HCT116 (cell line): ENCODE measurements at regions not wholly inside any gene's neighbourhood (a gene's known extent, or its start where the extent isn't known, plus 50 kb on each side); places are given as distances from the start of the nearest gene placed in this dataset.

Experiments used
- ATAC-seq: fragments of 200-7000 bp; cut with Tn5 transposase; 2 replicates; pipeline ENCODE4 v1.9.1; 2020; ENCODE audit warnings: mild to moderate bottlenecking, moderate library complexity
- BruUV-seq: library from RNA; stranded (reverse); fragments of 400-500 nt; replicated peaks from 2 replicates; lab custom pipeline; 2021; lab: Mats Ljungman, UMichigan
- CTCF ChIA-PET: fragments of 300-600 bp; sonication (Branson Sonifier 250); formaldehyde crosslinking; loops from one replicate; lab custom pipeline; 2021; ENCODE audit warnings: antibody characterized with exemption; lab: Charles Lee
- POLR2A ChIA-PET: fragments of 300-600, 350-600 bp; sonication (Branson Sonifier 250); formaldehyde crosslinking; loops from one replicate; lab custom pipeline; 2021; ENCODE audit warnings: antibody characterized with exemption; lab: Charles Lee
- RAD21 ChIA-PET, 2 experiments: fragments of 300-600 bp; sonication (Branson Sonifier 250); formaldehyde crosslinking; loops; one replicate each; lab custom pipeline; 2023; ENCODE audit warnings: low total read pairs in 2 of 2; ENCODE audit not compliant: uncharacterized antibody in 2 of 2, unreplicated experiment in 2 of 2, low non-redundant PET in 1 of 2; lab: Charles Lee
- DNase-seq: peaks from one replicate; pipeline ENCODE4 v3.0.0-alpha.2; 2010; ENCODE audit warnings: low read depth, low spot score
- H2AFZ ChIP-seq: fragments of 200-600 bp; shearing (Covaris generic), sonication (generic); 2 replicates; pipeline ENCODE4 v1.6.1; 2017; ENCODE audit warnings: low read depth, mixed run types, mixed read lengths, antibody characterized with exemption, low read length; ENCODE audit not compliant: poor library complexity, severe bottlenecking
- H3K27ac ChIP-seq: 2 replicates; pipeline ENCODE4 v1.5.1; 2012; ENCODE audit warnings: low read depth, low read length
- H3K27me3 ChIP-seq: fragments of 200-600 bp; sonication (generic); 2 replicates; pipeline ENCODE4 v1.6.1; 2016; ENCODE audit warnings: mixed run types, low read length, mixed read lengths; ENCODE audit not compliant: insufficient read depth
- H3K36me3 ChIP-seq, 2 experiments: fragments of 200-500 bp in 1 of 2; fragments of 200-600 bp in 1 of 2; sonication (Bioruptor generic) in 1 of 2; sonication (generic) in 1 of 2; 2 replicates each; pipeline versions ENCODE4 v1.5.1 to v1.6.1; 2014 to 2016; ENCODE audit warnings: low read length in 2 of 2, inconsistent platforms in 1 of 2, mixed read lengths in 1 of 2, mixed run types in 1 of 2; ENCODE audit not compliant: insufficient read depth in 2 of 2, control insufficient read depth in 1 of 2
- H3K4me1 ChIP-seq, 2 experiments: fragments of 200-600 bp in 1 of 2; sonication (generic) in 1 of 2; 2 replicates each; pipeline versions ENCODE4 v1.5.1 to v1.6.1; 2012 to 2017; ENCODE audit warnings: low read length in 2 of 2, inconsistent platforms in 1 of 2, mild to moderate bottlenecking in 1 of 2, mixed read lengths in 1 of 2, mixed run types in 1 of 2, moderate library complexity in 1 of 2; ENCODE audit not compliant: insufficient read depth in 2 of 2, control insufficient read depth in 1 of 2
- H3K4me2 ChIP-seq: fragments of 200-600 bp; sonication (generic); 2 replicates; pipeline ENCODE4 v1.6.1; 2017; ENCODE audit warnings: mixed run types, low read length, mixed read lengths
- H3K4me3 ChIP-seq, 2 experiments: fragments of 200-600 bp in 1 of 2; sonication (generic) in 1 of 2; replicated peaks in 1 of 2; 2 replicates each; pipeline ENCODE4 v1.5.1; 2011 to 2016; ENCODE audit warnings: low read length in 2 of 2, control low read depth in 1 of 2, low read depth in 1 of 2, mild to moderate bottlenecking in 1 of 2, mixed read lengths in 1 of 2, mixed run types in 1 of 2
- H3K79me2 ChIP-seq: fragments of 200-600 bp; sonication (generic); 2 replicates; pipeline ENCODE4 v1.6.1; 2017; ENCODE audit warnings: mild to moderate bottlenecking, mixed run types, low read length, moderate library complexity, mixed read lengths; ENCODE audit not compliant: insufficient read depth
- H3K9ac ChIP-seq: fragments of 200-600 bp; sonication (generic); 2 replicates; pipeline ENCODE4 v1.6.1; 2016; ENCODE audit warnings: low read length, mixed read lengths
- H3K9me2 ChIP-seq: fragments of 200-600 bp; sonication (generic), shearing (Covaris generic); 2 replicates; pipeline ENCODE4 v1.6.1; 2017; ENCODE audit warnings: mixed run types, mild to moderate bottlenecking, moderate library complexity; ENCODE audit not compliant: insufficient read depth
- H3K9me3 ChIP-seq, 2 experiments: fragments of 200-500 bp in 1 of 2; fragments of 200-600 bp in 1 of 2; sonication (Bioruptor generic) in 1 of 2; sonication (generic) in 1 of 2; 2 replicates each; pipeline ENCODE4 v1.6.1; 2014 to 2017; ENCODE audit warnings: low read length in 2 of 2, mixed read lengths in 2 of 2, inconsistent platforms in 1 of 2, low read depth in 1 of 2, mild to moderate bottlenecking in 1 of 2, mixed run types in 1 of 2, moderate library complexity in 1 of 2; ENCODE audit not compliant: control insufficient read depth in 1 of 2, insufficient read depth in 1 of 2
- H4K20me1 ChIP-seq: fragments of 200-600 bp; sonication (generic), shearing (Covaris generic); 2 replicates; pipeline ENCODE4 v1.6.1; 2017; ENCODE audit warnings: mixed run types, mild to moderate bottlenecking, moderate library complexity; ENCODE audit not compliant: insufficient read depth
- ATF3 ChIP-seq: IDR thresholded peaks from 2 replicates; pipeline ENCODE4 v1.6.1; 2012
- CBX3 ChIP-seq: IDR thresholded peaks from 2 replicates; pipeline ENCODE4 v1.6.1; 2012; ENCODE audit warnings: low read depth
- CEBPB ChIP-seq: IDR thresholded peaks from 2 replicates; pipeline ENCODE4 v1.6.1; 2012; ENCODE audit warnings: low read depth
- CTCF ChIP-seq, 3 experiments: fragments of 200-600 bp in 1 of 3; sonication (generic) in 1 of 3; IDR thresholded peaks in 2 of 3; conservative IDR thresholded peaks in 1 of 3; 2 replicates each; pipeline ENCODE4 v1.5.1; 2012 to 2017; ENCODE audit warnings: low read depth in 2 of 3, low read length in 2 of 3, antibody characterized with exemption in 1 of 3, borderline replicate concordance in 1 of 3, control low read depth in 1 of 3, mild to moderate bottlenecking in 1 of 3, mixed read lengths in 1 of 3, mixed run types in 1 of 3, moderate library complexity in 1 of 3; ENCODE audit not compliant: insufficient read depth in 1 of 3
- ELF1 ChIP-seq: IDR thresholded peaks from 2 replicates; pipeline ENCODE4 v1.6.1; 2012; ENCODE audit warnings: low read depth, borderline replicate concordance
- EZH2phosphoT487 ChIP-seq: fragments of 200-600 bp; IDR thresholded peaks from 2 replicates; pipeline ENCODE4 v1.6.1; 2018; ENCODE audit warnings: antibody characterized with exemption, borderline replicate concordance
- FOSL1 ChIP-seq: IDR thresholded peaks from 2 replicates; pipeline ENCODE4 v1.6.1; 2012; ENCODE audit warnings: low read depth
- JUND ChIP-seq: IDR thresholded peaks from 2 replicates; pipeline ENCODE4 v1.6.1; 2012
- MAX ChIP-seq: IDR thresholded peaks from 2 replicates; pipeline ENCODE4 v1.6.1; 2012
- POLR2A ChIP-seq: IDR thresholded peaks from 2 replicates; pipeline ENCODE4 v1.7.0; 2011; ENCODE audit warnings: borderline replicate concordance; ENCODE audit not compliant: insufficient read depth, insufficient read length; ENCODE audit errors: extremely low read depth
- RAD21 ChIP-seq: IDR thresholded peaks from 2 replicates; pipeline ENCODE4 v1.6.1; 2012; ENCODE audit warnings: low read depth, mild to moderate bottlenecking
- REST ChIP-seq: IDR thresholded peaks from 2 replicates; pipeline ENCODE4 v1.6.1; 2012; ENCODE audit warnings: low read depth
- SIN3A ChIP-seq: IDR thresholded peaks from 2 replicates; pipeline ENCODE4 v1.6.1; 2012; ENCODE audit warnings: low read depth
- SP1 ChIP-seq: IDR thresholded peaks from 2 replicates; pipeline ENCODE4 v1.6.1; 2012; ENCODE audit warnings: low read depth
- SRF ChIP-seq: IDR thresholded peaks from 2 replicates; pipeline ENCODE4 v1.6.1; 2012; ENCODE audit warnings: low read depth
- YY1 ChIP-seq: IDR thresholded peaks from 2 replicates; pipeline ENCODE4 v1.6.1; 2011; ENCODE audit warnings: low read length, low read depth, moderate library complexity, mild to moderate bottlenecking; ENCODE audit not compliant: insufficient replicate concordance; ENCODE audit errors: extremely low read depth
- ZFX ChIP-seq: fragments of 450-650 bp; IDR thresholded peaks from 2 replicates; pipeline ENCODE4 v1.6.1; 2017
- ZNF274 ChIP-seq: fragments of 200-500 bp; sonication (Bioruptor generic); IDR thresholded peaks from 2 replicates; pipeline ENCODE4 v1.6.1; 2014; ENCODE audit warnings: mild to moderate bottlenecking, low read depth, low read length, inconsistent platforms
- intact Hi-C: fragments of 100-400 bp; cut with micrococcal nuclease; formaldehyde crosslinking; loops from 2 replicates; pipeline ENCODE4 v1.10.0; 2022

GRCh38 chr1:48077795-48078222 is 80.6 kb upstream of the TRABD2B start:
- ChIA-PET RAD21 (no interaction called here), POLR2A (no interaction called here), CTCF (interaction anchor here (1.1 kb wide), 1 partner anchor 16 kb away, joined by 3 read pairs; no protein-coding TSS in a partner anchor)
- Histone ChIP-seq H3K9me3 (no peaks in the 10 kb centered on the region), H3K27ac (no peak overlapping the region), H3K4me2 (no peak overlapping the region), H3K9me2 (no peaks in the 10 kb centered on the region), H3K4me1 (no peaks in the 10 kb centered on the region), H3K27me3 (peaks cover 21% of the 10 kb centered on the region; the same call in 1 of the 2 replicates), H4K20me1 (no peaks in the 10 kb centered on the region), H3K36me3 (no peaks in the 10 kb centered on the region), H3K79me2 (no peaks in the 10 kb centered on the region), H2AFZ (no peak overlapping the region), H3K4me3 (no peak overlapping the region), H3K9ac (no peak overlapping the region)
- ATAC-seq, result no peak
- DNase-seq, result no peak
- intact Hi-C loops, result no loop called here
- TF ChIP-seq YY1, result no peak
- no peak for TF ChIP-seq REST
- TF ChIP-seq SP1, result no peak
- TF ChIP-seq ELF1, result no peak
- TF ChIP-seq RAD21, result no peak
- TF ChIP-seq FOSL1, result no peak
- TF ChIP-seq CEBPB, result no peak
- TF ChIP-seq ZFX, result no peak
- no peak for TF ChIP-seq CBX3
- TF ChIP-seq MAX, result no peak
- TF ChIP-seq ZNF274, result no peak
- TF ChIP-seq CTCF (IDR thresholded peaks at IDR 0.05 in 2 of 3, conservative IDR thresholded peaks at IDR 0.05 in 1 of 3; ENCODE audit: borderline replicate concordance in 1 of 3, insufficient read depth in 1 of 3, low read depth in 2 of 3, low read length in 2 of 3), result no peak
- no peak for TF ChIP-seq POLR2A
- TF ChIP-seq EZH2phosphoT487, result no peak
- TF ChIP-seq SIN3A, result no peak
- no peak for TF ChIP-seq ATF3
- TF ChIP-seq SRF, result no peak
- TF ChIP-seq JUND, result no peak
- BruUV-seq, result no TSS peak
